CD4-positive, alpha-beta T cell (primary cell): ENCODE measurements at regions not wholly inside any gene's neighbourhood (a gene's known extent, or its start where the extent isn't known, plus 50 kb on each side); places are given as distances from the start of the nearest gene placed in this dataset.

Source experiments
- ATAC-seq: fragments of 200-7000 bp; cut with Tn5 transposase; one replicate; pipeline ENCODE4 v1.10.0; 2022; ENCODE audit warnings: mild to moderate bottlenecking; ENCODE audit not compliant: poor library complexity
- CTCF ChIA-PET: fragments of 350-600 bp; sonication (Branson Sonifier 250); formaldehyde crosslinking; loops from one replicate; lab custom pipeline; 2021; ENCODE audit warnings: antibody characterized with exemption, inconsistent platforms; lab: Charles Lee
- POLR2A ChIA-PET: fragments of 350-600 bp; sonication (Branson Sonifier 250); formaldehyde crosslinking; loops from one replicate; lab custom pipeline; 2021; ENCODE audit warnings: antibody characterized with exemption, inconsistent platforms; lab: Charles Lee
- DNase-seq, 14 experiments: peaks; one replicate each; pipeline ENCODE4 v3.0.0-alpha.2; 2013 to 2020; ENCODE audit warnings: mixed read lengths in 2 of 14
- H3K27ac ChIP-seq, 2 donors: one replicate each; pipeline versions ENCODE4 v1.5.1 to v1.7.0; 2013; ENCODE audit warnings: low read length in 2 of 2, low read depth in 1 of 2, mild to moderate bottlenecking in 1 of 2
- H3K27me3 ChIP-seq, 2 experiments: 1 replicate in 1 of 2; 2 replicates in 1 of 2; pipeline versions ENCODE4 v1.6.1 to v1.7.0; 2013; ENCODE audit warnings: low read length in 2 of 2, control low read depth in 1 of 2, mild to moderate bottlenecking in 1 of 2, moderate library complexity in 1 of 2; ENCODE audit not compliant: insufficient read depth in 2 of 2, control insufficient read depth in 1 of 2
- H3K36me3 ChIP-seq: one replicate; pipeline ENCODE4 v1.6.1; 2013; ENCODE audit warnings: low read length, control low read depth; ENCODE audit not compliant: insufficient read depth
- H3K4me1 ChIP-seq: one replicate; pipeline ENCODE4 v1.6.1; 2013; ENCODE audit warnings: low read length, control low read depth; ENCODE audit not compliant: insufficient read depth
- H3K4me3 ChIP-seq: one replicate; pipeline ENCODE4 v1.5.1; 2013; ENCODE audit warnings: mild to moderate bottlenecking, low read length, moderate library complexity
- H3K9me3 ChIP-seq, 2 experiments: 1 replicate in 1 of 2; 2 replicates in 1 of 2; pipeline versions ENCODE4 v1.6.1 to v1.7.0; 2013; ENCODE audit warnings: low read length in 2 of 2, mild to moderate bottlenecking in 2 of 2, control low read depth in 1 of 2, moderate library complexity in 1 of 2; ENCODE audit not compliant: control insufficient read depth in 1 of 2, insufficient read depth in 1 of 2
- H3K27ac Mint-ChIP-seq: one replicate; pipeline ENCODE4 v1.8.0; 2020; ENCODE audit warnings: mixed read lengths
- H3K27me3 Mint-ChIP-seq: one replicate; pipeline ENCODE4 v1.8.0; 2021; ENCODE audit warnings: mixed read lengths
- H3K36me3 Mint-ChIP-seq: one replicate; pipeline ENCODE4 v1.8.0; 2021; ENCODE audit warnings: low read depth, mixed read lengths
- H3K4me1 Mint-ChIP-seq: one replicate; pipeline ENCODE4 v1.8.0; 2021; ENCODE audit warnings: low read depth, mixed read lengths
- H3K4me3 Mint-ChIP-seq: one replicate; pipeline ENCODE4 v1.8.0; 2020; ENCODE audit warnings: mild to moderate bottlenecking, mixed read lengths
- H3K9me3 Mint-ChIP-seq: one replicate; pipeline ENCODE4 v1.8.0; 2020; ENCODE audit warnings: mixed read lengths
- CTCF ChIP-seq: fragments of 200-600 bp; IDR thresholded peaks from one replicate; pipeline ENCODE4 v1.8.0; 2022; ENCODE audit warnings: antibody characterized with exemption, mild to moderate bottlenecking
- intact Hi-C, 2 experiments: fragments of 100-400 bp; cut with DNase I in 1 of 2; cut with micrococcal nuclease in 1 of 2; formaldehyde crosslinking; loops; one replicate each; pipeline versions ENCODE4 v1.15.1 to v1.9.0; 2023 to 2025; cut with DNase I, micrococcal nuclease

- CTCF ChIA-PET: no interaction called here
- ATAC-seq: no peak
- Mint-ChIP-seq H3K27ac (no peak overlapping the region), H3K9me3 (peaks cover 7% of the 10 kb centered on the region), H3K27me3 (no peaks in the 10 kb centered on the region), H3K4me3 (no peak overlapping the region), H3K4me1 (no peaks in the 10 kb centered on the region), H3K36me3 (no peaks in the 10 kb centered on the region)
- Histone ChIP-seq H3K27ac (no peak overlapping the region), H3K4me3 (no peak overlapping the region), H3K4me1 (no peaks in the 10 kb centered on the region), H3K27me3 (no peaks in the 10 kb centered on the region), H3K36me3 (no peaks in the 10 kb centered on the region), H3K9me3 (no peaks in the 10 kb centered on the region)
- no peak for DNase-seq
- no peak for TF ChIP-seq CTCF
- POLR2A ChIA-PET: no interaction called here
- intact Hi-C loops: no loop called here
Observed at GRCh38 chr12:46497739-46498138, 125.2 kb upstream of the SLC38A2 start.

- ChIA-PET CTCF (no interaction called here), POLR2A (no interaction called here)
- no peak for TF ChIP-seq CTCF
Observed at GRCh38 chr12:46494424-46494823, 121.9 kb upstream of the SLC38A2 start.

GRCh38 chr12:46493834-46494181 is 121.2 kb upstream of the SLC38A2 start:
- H3K4me3 Mint-ChIP-seq: no peak overlapping the region
- H3K4me3 ChIP-seq: no peak overlapping the region
- no peaks in the 10 kb centered on the region for H3K9me3 ChIP-seq
- H3K27me3 ChIP-seq: no peaks in the 10 kb centered on the region
- ChIA-PET POLR2A (interaction anchor here (0.6 kb wide), 1 partner anchor 127 kb away, joined by 3 read pairs; no protein-coding TSS in a partner anchor), CTCF (no interaction called here)
- H3K27me3 Mint-ChIP-seq: no peaks in the 10 kb centered on the region
- no peaks in the 10 kb centered on the region for H3K4me1 ChIP-seq
- H3K4me1 Mint-ChIP-seq: no peaks in the 10 kb centered on the region
- TF ChIP-seq CTCF: no peak
- intact Hi-C loops: no loop called here
- H3K27ac Mint-ChIP-seq: no peak overlapping the region
- H3K36me3 Mint-ChIP-seq: no peaks in the 10 kb centered on the region
- no peak for DNase-seq
- no peak overlapping the region for H3K27ac ChIP-seq
- no peaks in the 10 kb centered on the region for H3K36me3 ChIP-seq
- ATAC-seq: no peak
- H3K9me3 Mint-ChIP-seq: no peaks in the 10 kb centered on the region

More at GRCh38 chr12:46494424-46494823, 121.9 kb upstream of the SLC38A2 start:
- no peaks in the 10 kb centered on the region for H3K4me1 Mint-ChIP-seq
- Histone ChIP-seq H3K4me1 (no peaks in the 10 kb centered on the region), H3K27ac (no peak overlapping the region), H3K27me3 (no peaks in the 10 kb centered on the region), H3K9me3 (no peaks in the 10 kb centered on the region), H3K4me3 (no peak overlapping the region), H3K36me3 (no peaks in the 10 kb centered on the region)
- no peaks in the 10 kb centered on the region for H3K36me3 Mint-ChIP-seq
- H3K27ac Mint-ChIP-seq: no peak overlapping the region
- no peak overlapping the region for H3K4me3 Mint-ChIP-seq
- intact Hi-C loops: no loop called here
- DNase-seq (no peak), ATAC-seq (no peak)
- no peaks in the 10 kb centered on the region for H3K27me3 Mint-ChIP-seq
- H3K9me3 Mint-ChIP-seq: no peaks in the 10 kb centered on the region
